HepG2 (cell line): ENCODE measurements at regions not wholly inside any gene's neighbourhood (a gene's known extent, or its start where the extent isn't known, plus 50 kb on each side); places are given as distances from the start of the nearest gene placed in this dataset.

Experiments
- ATAC-seq: fragments of 200-7000 bp; cut with Tn5 transposase; 3 replicates; pipeline ENCODE4 v1.9.1; 2020; ENCODE audit warnings: mild to moderate bottlenecking, moderate library complexity
- BruUV-seq: library from RNA; stranded (reverse); fragments of 400-500 nt; replicated peaks from 2 replicates; lab custom pipeline; 2021; lab: Mats Ljungman, UMichigan
- CTCF ChIA-PET: fragments of 300-600 bp; formaldehyde crosslinking; extraction: SDS; loops from one replicate; lab custom pipeline; 2021; ENCODE audit warnings: low total read pairs, inconsistent platforms, low intra/inter-chr PET ratio; lab: Yijun Ruan, JAX
- POLR2A ChIA-PET: fragments of 350-600 bp; sonication (Branson Sonifier 250); formaldehyde crosslinking; loops from one replicate; lab custom pipeline; 2020; ENCODE audit warnings: antibody characterized with exemption, inconsistent platforms; lab: Yijun Ruan, JAX
- DNase-seq: peaks from one replicate; pipeline ENCODE4 v3.0.0-alpha.2; 2015; ENCODE audit warnings: low spot score
- FAIRE-seq: peaks from 3 replicates; lab custom pipeline; 2011; peaks lifted over from hg19 to GRCh38; lab: Jason Lieb, UNC
- H2AFZ ChIP-seq: one replicate; pipeline ENCODE4 v1.6.1; 2011; ENCODE audit warnings: low read length, inconsistent platforms
- H3K27ac ChIP-seq: fragments of 300-600 bp; 3 replicates; pipeline ENCODE4 v1.8.0; 2011; ENCODE audit warnings: mixed run types, mild to moderate bottlenecking, mixed read lengths, low read length, inconsistent platforms; ENCODE audit not compliant: insufficient read depth; ENCODE audit errors: extremely low read length
- H3K27me3 ChIP-seq, 2 experiments: fragments of 200-600 bp in 1 of 2; 2 replicates in 1 of 2; 3 replicates in 1 of 2; pipeline versions ENCODE4 v1.6.0 to v1.8.0; 2011; ENCODE audit warnings: low read length in 2 of 2, mild to moderate bottlenecking in 2 of 2, moderate library complexity in 2 of 2, inconsistent platforms in 1 of 2; ENCODE audit not compliant: insufficient read depth in 2 of 2, control insufficient read depth in 1 of 2
- H3K36me3 ChIP-seq, 2 experiments: fragments of 200-600 bp in 1 of 2; replicated peaks in 1 of 2; 2 replicates in 1 of 2; 3 replicates in 1 of 2; pipeline versions ENCODE4 v1.5.1 to v1.8.0; 2011; ENCODE audit warnings: low read length in 2 of 2, inconsistent platforms in 1 of 2; ENCODE audit not compliant: insufficient read depth in 2 of 2, control insufficient read depth in 1 of 2
- H3K4me1 ChIP-seq: 2 replicates; pipeline ENCODE4 v1.5.1; 2012; ENCODE audit warnings: low read length, inconsistent platforms; ENCODE audit not compliant: insufficient read depth
- H3K4me2 ChIP-seq: 2 replicates; pipeline ENCODE4 v1.6.0; 2011; ENCODE audit warnings: low read depth, low read length, inconsistent platforms
- H3K4me3 ChIP-seq, 3 experiments: fragments of 200-600 bp in 1 of 3; sonication (generic), shearing (Covaris generic) in 1 of 3; replicated peaks in 1 of 3; 2 replicates each; pipeline ENCODE4 v1.5.1; 2011 to 2016; ENCODE audit warnings: low read length in 3 of 3, inconsistent platforms in 2 of 3, low read depth in 2 of 3, mild to moderate bottlenecking in 2 of 3, control low read depth in 1 of 3, mixed read lengths in 1 of 3; ENCODE audit not compliant: insufficient read depth in 1 of 3
- H3K79me2 ChIP-seq: one replicate; pipeline ENCODE4 v1.6.1; 2011; ENCODE audit warnings: low read length, inconsistent platforms; ENCODE audit not compliant: insufficient read depth
- H3K9ac ChIP-seq: 2 replicates; pipeline ENCODE4 v1.6.0; 2011; ENCODE audit warnings: mild to moderate bottlenecking, low read depth, low read length, inconsistent platforms; ENCODE audit not compliant: insufficient read depth
- H3K9me3 ChIP-seq: 2 replicates; pipeline ENCODE4 v1.5.1; 2012; ENCODE audit warnings: mild to moderate bottlenecking, low read length
- H4K20me1 ChIP-seq: 2 replicates; pipeline ENCODE4 v1.6.0; 2011; ENCODE audit warnings: inconsistent platforms, mild to moderate bottlenecking, low read length, moderate library complexity; ENCODE audit not compliant: insufficient read depth
- ASH2L ChIP-seq: fragments of 300-600, 200-600 bp; sonication (generic); IDR thresholded peaks from 2 replicates; pipeline ENCODE4 v1.7.0; 2017; ENCODE audit warnings: low read depth, mild to moderate bottlenecking, moderate library complexity, mixed read lengths, low read length; ENCODE audit not compliant: insufficient read length
- CAMTA2 ChIP-seq: sonication (generic); formaldehyde crosslinking; IDR thresholded peaks from 2 replicates; pipeline ENCODE4 v1.4.0; 2020; ENCODE audit warnings: mild to moderate bottlenecking, missing genetic modification reagents, borderline replicate concordance
- SNAI1 ChIP-seq: sonication (generic); formaldehyde crosslinking; IDR thresholded peaks from 2 replicates; pipeline ENCODE4 v1.5.0; 2020; ENCODE audit warnings: mild to moderate bottlenecking, missing genetic modification reagents, borderline replicate concordance
- ZBTB3 ChIP-seq: sonication (generic); formaldehyde crosslinking; IDR thresholded peaks from 2 replicates; pipeline ENCODE4 v1.4.0; 2020; ENCODE audit warnings: low read depth, mild to moderate bottlenecking, moderate library complexity, missing genetic modification reagents, borderline replicate concordance
- ZNF253 ChIP-seq: sonication (generic); formaldehyde crosslinking; IDR thresholded peaks from 2 replicates; pipeline ENCODE4 v1.8.0; 2022; ENCODE audit warnings: mild to moderate bottlenecking, missing genetic modification reagents, borderline replicate concordance
- ZNF260 ChIP-seq: sonication (generic); formaldehyde crosslinking; IDR thresholded peaks from 2 replicates; pipeline ENCODE4 v1.4.0; 2020; ENCODE audit warnings: missing genetic modification reagents, low read depth, mild to moderate bottlenecking, borderline replicate concordance
- ZNF660 ChIP-seq: sonication (generic); formaldehyde crosslinking; IDR thresholded peaks from 2 replicates; pipeline ENCODE4 v1.5.1; 2020; ENCODE audit warnings: mild to moderate bottlenecking, low read depth, missing genetic modification reagents, borderline replicate concordance
- ZNF737 ChIP-seq: sonication (generic); formaldehyde crosslinking; IDR thresholded peaks from 2 replicates; pipeline ENCODE4 v1.5.0; 2020; ENCODE audit warnings: missing genetic modification reagents, mild to moderate bottlenecking, borderline replicate concordance
- ZSCAN25 ChIP-seq: sonication (generic); formaldehyde crosslinking; IDR thresholded peaks from 2 replicates; pipeline ENCODE4 v1.8.0; 2022; ENCODE audit warnings: mild to moderate bottlenecking, missing genetic modification reagents
- WGBS: methylation state at CpG from one replicate; pipeline ENCODE4 v1.1.6; 2017; ENCODE audit warnings: low lambda C conversion rate; 5-methylcytosine and 5-hydroxymethylcytosine counted together
- in situ Hi-C: cut with HindIII; loops from 2 replicates; pipeline ENCODE4 v1.10.0; 2017; ENCODE audit warnings: low pct_unique_long_range_greater_than_20kb; ENCODE audit not compliant: extremely low pct_ligation_motif_present
- intact Hi-C: fragments of 100-400 bp; cut with micrococcal nuclease; formaldehyde crosslinking; loops from one replicate; pipeline ENCODE4 v1.10.0; 2022; ENCODE audit not compliant: unreplicated experiment
- TF ChIP-seq, protein P1 (sequence below): sonication (generic); formaldehyde crosslinking; IDR thresholded peaks from 2 replicates; pipeline ENCODE4 v1.5.1; 2020; ENCODE audit warnings: missing genetic modification reagents, mild to moderate bottlenecking, borderline replicate concordance
- TF ChIP-seq, protein P2 (sequence below): sonication (generic); formaldehyde crosslinking; IDR thresholded peaks from 2 replicates; pipeline ENCODE4 v1.4.0; 2020; ENCODE audit warnings: missing genetic modification reagents
- TF ChIP-seq, protein P3 (sequence below), 2 experiments: sonication (generic) in 1 of 2; formaldehyde crosslinking in 1 of 2; IDR thresholded peaks; 2 replicates each; pipeline versions ENCODE4 v1.5.1 to v1.6.1; 2011 to 2020; ENCODE audit warnings: borderline replicate concordance in 1 of 2, low read depth in 1 of 2, low read length in 1 of 2, mild to moderate bottlenecking in 1 of 2, missing genetic modification reagents in 1 of 2, moderate library complexity in 1 of 2
- TF ChIP-seq, protein P4 (sequence below): sonication (generic); formaldehyde crosslinking; IDR thresholded peaks from 2 replicates; pipeline ENCODE4 v1.4.0; 2020; ENCODE audit warnings: mild to moderate bottlenecking, missing genetic modification reagents
- TF ChIP-seq, protein P5 (sequence below): sonication (generic); formaldehyde crosslinking; IDR thresholded peaks from 2 replicates; pipeline ENCODE4 v1.4.0; 2020; ENCODE audit warnings: mild to moderate bottlenecking, missing genetic modification reagents

DNA sequence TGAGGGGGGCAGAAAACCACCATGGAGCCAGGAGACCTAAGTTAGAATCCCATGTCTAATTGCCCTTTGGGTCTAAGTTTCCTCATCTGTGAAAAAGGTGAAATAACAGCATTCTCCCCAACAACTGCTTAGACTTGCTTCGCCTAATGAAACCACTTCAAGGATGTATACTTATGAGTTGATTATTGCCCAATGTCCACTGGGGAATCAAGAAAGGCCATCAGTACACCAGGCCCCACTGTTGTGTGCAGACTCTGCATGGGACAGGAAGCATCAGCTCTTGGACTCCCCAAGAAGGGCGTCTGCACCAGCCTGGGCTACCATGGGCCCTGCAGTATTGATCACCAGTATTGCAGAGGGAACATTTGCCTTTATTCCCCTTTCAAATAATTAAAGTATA, 189.6 kb downstream of the MAFB start:
- no peaks in the 10 kb centered on the region for H4K20me1 ChIP-seq
- in situ Hi-C loops (no loop called here), intact Hi-C loops (no loop called here)
- no peak for ATAC-seq
- TF ChIP-seq ZNF253 (no peak), ZNF737 (CRISPR knock-in tag) (no peak), ZSCAN25 (CRISPR knock-in tag) (no peak), ZBTB3 (CRISPR knock-in tag) (no peak), ASH2L (no peak), ZNF660 (CRISPR knock-in tag) (no peak), ZNF260 (CRISPR knock-in tag) (no peak), SNAI1 (CRISPR knock-in tag) (no peak), CAMTA2 (no peak)
- TF ChIP-seq, protein P1, sequence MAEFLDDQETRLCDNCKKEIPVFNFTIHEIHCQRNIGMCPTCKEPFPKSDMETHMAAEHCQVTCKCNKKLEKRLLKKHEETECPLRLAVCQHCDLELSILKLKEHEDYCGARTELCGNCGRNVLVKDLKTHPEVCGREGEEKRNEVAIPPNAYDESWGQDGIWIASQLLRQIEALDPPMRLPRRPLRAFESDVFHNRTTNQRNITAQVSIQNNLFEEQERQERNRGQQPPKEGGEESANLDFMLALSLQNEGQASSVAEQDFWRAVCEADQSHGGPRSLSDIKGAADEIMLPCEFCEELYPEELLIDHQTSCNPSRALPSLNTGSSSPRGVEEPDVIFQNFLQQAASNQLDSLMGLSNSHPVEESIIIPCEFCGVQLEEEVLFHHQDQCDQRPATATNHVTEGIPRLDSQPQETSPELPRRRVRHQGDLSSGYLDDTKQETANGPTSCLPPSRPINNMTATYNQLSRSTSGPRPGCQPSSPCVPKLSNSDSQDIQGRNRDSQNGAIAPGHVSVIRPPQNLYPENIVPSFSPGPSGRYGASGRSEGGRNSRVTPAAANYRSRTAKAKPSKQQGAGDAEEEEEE (CRISPR knock-in tag) = no peak
- TF ChIP-seq, protein P2, sequence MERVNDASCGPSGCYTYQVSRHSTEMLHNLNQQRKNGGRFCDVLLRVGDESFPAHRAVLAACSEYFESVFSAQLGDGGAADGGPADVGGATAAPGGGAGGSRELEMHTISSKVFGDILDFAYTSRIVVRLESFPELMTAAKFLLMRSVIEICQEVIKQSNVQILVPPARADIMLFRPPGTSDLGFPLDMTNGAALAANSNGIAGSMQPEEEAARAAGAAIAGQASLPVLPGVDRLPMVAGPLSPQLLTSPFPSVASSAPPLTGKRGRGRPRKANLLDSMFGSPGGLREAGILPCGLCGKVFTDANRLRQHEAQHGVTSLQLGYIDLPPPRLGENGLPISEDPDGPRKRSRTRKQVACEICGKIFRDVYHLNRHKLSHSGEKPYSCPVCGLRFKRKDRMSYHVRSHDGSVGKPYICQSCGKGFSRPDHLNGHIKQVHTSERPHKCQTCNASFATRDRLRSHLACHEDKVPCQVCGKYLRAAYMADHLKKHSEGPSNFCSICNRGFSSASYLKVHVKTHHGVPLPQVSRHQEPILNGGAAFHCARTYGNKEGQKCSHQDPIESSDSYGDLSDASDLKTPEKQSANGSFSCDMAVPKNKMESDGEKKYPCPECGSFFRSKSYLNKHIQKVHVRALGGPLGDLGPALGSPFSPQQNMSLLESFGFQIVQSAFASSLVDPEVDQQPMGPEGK (CRISPR knock-in tag) = no peak
- TF ChIP-seq, protein P3, sequence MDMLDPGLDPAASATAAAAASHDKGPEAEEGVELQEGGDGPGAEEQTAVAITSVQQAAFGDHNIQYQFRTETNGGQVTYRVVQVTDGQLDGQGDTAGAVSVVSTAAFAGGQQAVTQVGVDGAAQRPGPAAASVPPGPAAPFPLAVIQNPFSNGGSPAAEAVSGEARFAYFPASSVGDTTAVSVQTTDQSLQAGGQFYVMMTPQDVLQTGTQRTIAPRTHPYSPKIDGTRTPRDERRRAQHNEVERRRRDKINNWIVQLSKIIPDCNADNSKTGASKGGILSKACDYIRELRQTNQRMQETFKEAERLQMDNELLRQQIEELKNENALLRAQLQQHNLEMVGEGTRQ (IDR thresholded peaks at IDR 0.05; ENCODE audit: low read depth, low read length) = no peak
- TF ChIP-seq, protein P3 (CRISPR knock-in tag; IDR thresholded peaks at IDR 0.05; ENCODE audit: borderline replicate concordance) = no peak
- TF ChIP-seq, protein P4, sequence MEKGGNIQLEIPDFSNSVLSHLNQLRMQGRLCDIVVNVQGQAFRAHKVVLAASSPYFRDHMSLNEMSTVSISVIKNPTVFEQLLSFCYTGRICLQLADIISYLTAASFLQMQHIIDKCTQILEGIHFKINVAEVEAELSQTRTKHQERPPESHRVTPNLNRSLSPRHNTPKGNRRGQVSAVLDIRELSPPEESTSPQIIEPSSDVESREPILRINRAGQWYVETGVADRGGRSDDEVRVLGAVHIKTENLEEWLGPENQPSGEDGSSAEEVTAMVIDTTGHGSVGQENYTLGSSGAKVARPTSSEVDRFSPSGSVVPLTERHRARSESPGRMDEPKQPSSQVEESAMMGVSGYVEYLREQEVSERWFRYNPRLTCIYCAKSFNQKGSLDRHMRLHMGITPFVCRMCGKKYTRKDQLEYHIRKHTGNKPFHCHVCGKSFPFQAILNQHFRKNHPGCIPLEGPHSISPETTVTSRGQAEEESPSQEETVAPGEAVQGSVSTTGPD = no peak
- TF ChIP-seq, protein P5, sequence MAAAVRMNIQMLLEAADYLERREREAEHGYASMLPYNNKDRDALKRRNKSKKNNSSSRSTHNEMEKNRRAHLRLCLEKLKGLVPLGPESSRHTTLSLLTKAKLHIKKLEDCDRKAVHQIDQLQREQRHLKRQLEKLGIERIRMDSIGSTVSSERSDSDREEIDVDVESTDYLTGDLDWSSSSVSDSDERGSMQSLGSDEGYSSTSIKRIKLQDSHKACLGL = no peak
- ChIA-PET POLR2A (no interaction called here), CTCF (no interaction called here)
- no peaks in the 10 kb centered on the region for H3K36me3 ChIP-seq
- no peak for FAIRE-seq
- no peak overlapping the region for H3K4me3 ChIP-seq
- H3K4me2 ChIP-seq = no peak overlapping the region
- H2AFZ ChIP-seq = no peak overlapping the region
- BruUV-seq = no TSS peak
- no peak for DNase-seq
- no peaks in the 10 kb centered on the region for H3K4me1 ChIP-seq
- H3K9ac ChIP-seq = no peak overlapping the region
- no peaks in the 10 kb centered on the region for H3K9me3 ChIP-seq
- 19% methylated on average over 2 of the region's 2 CpGs for WGBS
- H3K27me3 ChIP-seq = no peaks in the 10 kb centered on the region
- no peak overlapping the region for H3K27ac ChIP-seq
- no peaks in the 10 kb centered on the region for H3K79me2 ChIP-seq
